Stimulated activated naive CD8-positive, alpha-beta T cell treated with anti-CD3 and anti-CD28 coated beads, Interleukin-15, amount 100 ng/mL, for 72 hours (primary cell): ENCODE measurements at regions not wholly inside any gene's neighbourhood (a gene's known extent, or its start where the extent isn't known, plus 50 kb on each side); places are given as distances from the start of the nearest gene placed in this dataset.
"Not testable (repeated sequence)": the region's sequence is repeated elsewhere in the genome, so short reads cannot be mapped to it uniquely, and the experiment has no call there.

Source experiments
- ATAC-seq: fragments of 150-1000 bp; cut with Tn5 transposase; 2 replicates; pipeline ENCODE4 v1.10.0; 2021; ENCODE audit warnings: mild to moderate bottlenecking, moderate library complexity
- DNase-seq, 2 donors: peaks; one replicate each; pipeline ENCODE4 v3.0.0; 2021 to 2022
- H3K27ac Mint-ChIP-seq, 2 donors: one replicate each; pipeline ENCODE4 v1.8.0; 2022; ENCODE audit warnings: mild to moderate bottlenecking in 2 of 2, mixed read lengths in 2 of 2, moderate library complexity in 2 of 2
- H3K27me3 Mint-ChIP-seq: one replicate; pipeline ENCODE4 v1.8.0; 2022; ENCODE audit warnings: mixed read lengths
- H3K4me1 Mint-ChIP-seq: one replicate; pipeline ENCODE4 v1.8.0; 2022; ENCODE audit warnings: mild to moderate bottlenecking, mixed read lengths
- H3K4me3 Mint-ChIP-seq, 2 donors: one replicate each; pipeline ENCODE4 v1.8.0; 2022; ENCODE audit warnings: mild to moderate bottlenecking in 2 of 2, mixed read lengths in 2 of 2, moderate library complexity in 1 of 2
- H3K9me3 Mint-ChIP-seq, 2 donors: one replicate each; pipeline ENCODE4 v1.8.0; 2022; ENCODE audit warnings: mixed read lengths in 2 of 2

DNA sequence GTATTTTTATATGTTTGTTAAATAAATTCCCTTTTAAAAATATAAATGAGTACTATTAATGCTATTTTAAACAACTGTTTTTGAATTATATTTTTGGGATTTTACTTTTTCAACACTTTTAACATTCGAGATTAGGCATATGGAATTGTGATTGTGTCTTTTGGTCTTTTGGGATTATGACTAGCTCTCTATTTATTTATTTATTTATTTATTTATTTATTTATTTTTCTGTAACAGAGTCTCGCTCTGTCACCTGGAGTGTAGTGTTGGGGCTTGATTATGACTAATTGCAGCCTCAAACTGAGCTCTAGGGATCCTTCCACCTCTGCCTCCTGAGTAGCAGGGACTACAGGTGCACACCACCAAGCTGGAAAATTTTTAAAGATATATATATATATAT is 1101.6 kb downstream of the FAM133A start:
- no peak for ATAC-seq
- Mint-ChIP-seq H3K9me3 (no peaks in the 10 kb centered on the region), H3K4me3 (no peak overlapping the region), H3K27me3 (no peaks in the 10 kb centered on the region), H3K27ac (no peak overlapping the region), H3K4me1 (no peaks in the 10 kb centered on the region)
- DNase-seq, result no peak

DNA sequence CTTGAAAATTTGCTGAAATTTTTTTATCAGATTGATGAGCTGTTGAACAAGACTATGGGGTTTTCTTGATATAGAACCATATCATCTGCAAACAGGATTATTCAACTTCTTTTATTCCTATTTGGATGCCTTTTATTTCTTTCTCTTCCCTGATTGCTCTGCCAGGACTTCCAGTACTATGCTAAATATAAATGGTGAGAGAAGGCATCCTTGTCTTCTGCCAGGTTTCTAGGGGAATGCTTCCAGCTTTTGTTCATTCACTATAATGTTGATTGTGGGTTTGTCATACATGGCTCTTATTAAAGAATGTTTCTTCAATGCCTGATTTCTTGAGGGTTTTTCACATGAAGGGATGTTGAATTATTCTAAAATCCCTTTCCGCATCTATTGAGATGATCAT is 1139.5 kb downstream of the FAM133A start:
- H3K27me3 Mint-ChIP-seq, result no peaks in the 10 kb centered on the region
- DNase-seq (no peak), ATAC-seq (no peak)
- H3K4me3 Mint-ChIP-seq, result no peak overlapping the region
- no peaks in the 10 kb centered on the region for H3K4me1 Mint-ChIP-seq
- H3K27ac Mint-ChIP-seq, result no peak overlapping the region
- H3K9me3 Mint-ChIP-seq, result peaks cover 0 to 12% of the 10 kb centered on the region in 2 donors

DNA sequence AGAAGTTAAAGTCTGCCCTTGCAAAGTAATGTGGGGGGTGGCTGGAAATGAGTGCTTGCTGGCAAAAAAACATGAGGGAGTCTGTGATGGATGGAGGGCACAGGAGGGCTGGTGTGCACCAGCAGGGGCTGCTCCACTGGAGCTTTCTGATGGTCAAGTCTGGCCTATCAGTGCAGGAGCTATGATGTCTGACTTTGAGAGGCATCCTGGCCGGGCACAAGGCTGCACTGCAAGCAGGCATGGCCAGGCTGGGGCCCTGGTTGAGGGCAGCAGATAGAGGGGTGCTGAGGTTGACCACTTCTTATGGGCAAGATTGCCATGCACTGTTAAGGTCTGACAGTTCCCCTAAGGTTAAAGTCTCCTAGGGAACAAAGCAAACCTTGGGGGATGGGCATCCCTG is 1140.2 kb downstream of the FAM133A start:
- no peak for DNase-seq
- Mint-ChIP-seq H3K27me3 (no peaks in the 10 kb centered on the region), H3K27ac (no peak overlapping the region), H3K9me3 (peaks cover 0 to 12% of the 10 kb centered on the region in 2 donors), H3K4me3 (no peak overlapping the region), H3K4me1 (no peaks in the 10 kb centered on the region)
- no peak for ATAC-seq

DNA sequence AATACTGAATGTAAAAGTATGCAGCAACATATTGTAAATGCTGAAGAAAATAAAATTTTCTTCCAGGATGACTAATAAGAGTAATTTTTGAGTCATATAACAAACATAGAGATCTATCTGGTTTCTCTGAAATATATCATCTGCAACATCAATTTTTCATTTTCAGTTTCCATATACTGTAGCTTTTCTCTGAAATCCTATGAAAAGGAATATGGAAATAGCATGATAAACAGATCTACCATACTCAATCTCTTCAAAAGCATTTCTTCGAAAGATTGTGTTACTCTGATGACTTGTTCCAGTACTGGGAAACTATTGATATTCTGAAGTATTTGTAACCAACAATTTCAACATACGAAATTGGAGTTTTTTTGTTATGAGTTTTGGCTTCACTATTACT is 1156.7 kb downstream of the FAM133A start:
- H3K27ac Mint-ChIP-seq, result no peak overlapping the region
- DNase-seq, result no peak

DNA sequence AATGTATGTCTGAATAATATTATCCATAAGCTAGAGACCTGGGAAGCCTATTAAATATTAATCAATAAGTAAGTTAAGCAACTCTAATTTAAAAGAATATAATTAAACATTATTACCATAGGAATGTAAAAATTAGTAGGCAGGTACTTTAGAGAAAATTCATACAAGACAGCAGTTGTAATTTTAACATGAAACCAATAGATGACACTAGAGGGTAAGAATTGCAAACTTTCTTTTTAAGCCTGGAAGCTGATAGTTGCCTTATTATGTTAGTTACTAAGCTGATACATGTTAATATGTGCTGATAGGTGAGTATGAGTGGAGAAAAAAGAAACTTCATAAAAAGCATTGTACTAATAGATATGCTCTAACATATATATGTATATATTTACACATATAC is 1157.4 kb downstream of the FAM133A start:
- H3K27ac Mint-ChIP-seq, result no peak overlapping the region
- H3K4me3 Mint-ChIP-seq, result no peak overlapping the region
- H3K27me3 Mint-ChIP-seq, result no peaks in the 10 kb centered on the region
- no peak for DNase-seq
- no peaks in the 10 kb centered on the region for H3K9me3 Mint-ChIP-seq
- ATAC-seq, result no peak
- no peaks in the 10 kb centered on the region for H3K4me1 Mint-ChIP-seq

More for the DNA sequence above, 1156.7 kb downstream of the FAM133A start:
- Mint-ChIP-seq H3K9me3 (no peaks in the 10 kb centered on the region), H3K4me3 (no peak overlapping the region), H3K27me3 (no peaks in the 10 kb centered on the region), H3K4me1 (no peaks in the 10 kb centered on the region)
- ATAC-seq, result no peak

DNA sequence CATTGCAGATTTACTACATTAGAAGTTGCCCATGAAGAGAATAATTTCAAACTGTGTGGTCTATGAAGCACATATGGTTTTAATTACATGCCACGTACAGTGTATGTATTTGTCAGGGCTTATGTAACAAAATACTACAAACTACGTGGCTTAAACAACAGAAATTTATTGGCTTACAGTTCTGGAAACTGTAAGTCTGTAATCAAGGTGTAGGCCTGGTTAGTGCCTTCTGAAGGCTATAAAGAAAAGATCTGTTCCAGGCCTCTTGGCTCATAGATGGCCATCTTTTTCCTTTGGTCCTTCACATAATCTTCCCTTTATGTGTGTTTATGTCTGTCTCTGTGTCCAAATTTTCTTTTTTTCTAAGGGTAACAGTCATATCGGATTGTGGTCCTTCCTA is 1160.2 kb downstream of the FAM133A start:
- Mint-ChIP-seq H3K27ac (no peak overlapping the region), H3K4me3 (no peak overlapping the region), H3K4me1 (no peaks in the 10 kb centered on the region), H3K9me3 (peaks cover 0 to 4% of the 10 kb centered on the region in 2 donors), H3K27me3 (no peaks in the 10 kb centered on the region)
- ATAC-seq (no peak), DNase-seq (no peak)

DNA sequence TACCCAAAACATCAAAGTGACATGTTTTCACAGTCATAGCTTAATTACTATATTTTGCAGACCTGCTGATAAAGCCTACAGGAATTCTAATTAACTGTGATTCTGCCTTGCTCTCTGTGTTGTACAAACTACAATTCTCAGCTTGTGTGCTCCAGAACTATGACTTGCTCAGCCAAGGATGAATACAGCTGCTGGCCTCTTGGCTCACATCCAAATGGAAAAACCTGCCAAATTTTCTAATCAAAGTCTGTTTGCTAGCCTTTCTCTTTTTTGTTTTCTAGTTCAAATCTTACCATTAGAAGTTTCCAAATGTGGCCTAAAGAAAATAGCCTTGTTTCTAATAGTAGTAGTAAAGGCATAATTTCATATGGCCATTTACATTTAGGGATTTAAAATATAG is 1176.8 kb downstream of the FAM133A start:
- Mint-ChIP-seq H3K4me3 (no peak overlapping the region), H3K9me3 (no peaks in the 10 kb centered on the region), H3K27me3 (no peaks in the 10 kb centered on the region), H3K4me1 (no peaks in the 10 kb centered on the region), H3K27ac (no peak overlapping the region)
- no peak for DNase-seq
- no peak for ATAC-seq

DNA sequence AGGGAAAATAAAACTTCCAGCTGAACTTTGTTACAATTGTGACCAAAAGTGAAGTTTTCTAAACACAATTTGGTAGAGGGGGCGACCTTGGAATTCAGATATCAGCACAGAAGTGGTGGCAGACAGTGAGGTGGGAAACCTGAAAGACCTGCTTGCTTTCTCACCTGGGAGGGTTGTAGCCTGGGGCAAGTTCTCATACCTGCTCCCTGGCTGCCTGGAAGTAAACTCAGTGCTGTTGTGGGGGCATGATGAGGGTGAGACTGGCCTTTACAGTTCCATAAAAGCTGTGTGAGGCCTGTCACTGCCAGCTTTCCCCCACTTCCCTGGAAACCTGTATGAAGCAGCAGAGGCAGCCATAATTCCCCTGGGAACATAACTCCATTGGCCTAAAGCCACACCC is 1180.2 kb downstream of the FAM133A start:
- H3K9me3 Mint-ChIP-seq, result no peaks in the 10 kb centered on the region
- no peaks in the 10 kb centered on the region for H3K27me3 Mint-ChIP-seq
- no peak overlapping the region for H3K4me3 Mint-ChIP-seq
- ATAC-seq, result no peak
- H3K4me1 Mint-ChIP-seq, result no peaks in the 10 kb centered on the region
- H3K27ac Mint-ChIP-seq, result no peak overlapping the region
- DNase-seq, result no peak

DNA sequence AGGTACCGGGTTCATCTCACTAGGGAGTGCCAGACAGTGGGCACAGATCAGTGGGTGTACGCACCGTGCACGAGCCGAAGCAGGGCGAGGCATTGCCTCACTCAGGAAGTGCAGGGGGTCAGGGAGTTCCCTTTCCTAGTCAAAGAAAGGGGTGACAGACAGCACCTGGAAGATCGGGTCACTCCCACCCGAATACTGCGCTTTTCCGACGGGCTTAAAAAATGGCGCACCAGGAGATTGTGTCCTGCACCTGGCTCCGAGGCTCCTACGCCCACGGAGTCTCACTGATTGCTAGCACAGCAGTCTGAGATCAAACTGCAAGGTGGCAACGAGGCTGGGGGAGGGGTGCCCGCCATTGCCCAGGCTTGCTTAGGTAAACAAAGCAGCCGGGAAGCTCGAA is 1188.5 kb downstream of the FAM133A start:
- not testable (repeated sequence) for ATAC-seq, H3K4me1 Mint-ChIP-seq, H3K4me3 Mint-ChIP-seq, H3K9me3 Mint-ChIP-seq, H3K27me3 Mint-ChIP-seq, DNase-seq, H3K27ac Mint-ChIP-seq

DNA sequence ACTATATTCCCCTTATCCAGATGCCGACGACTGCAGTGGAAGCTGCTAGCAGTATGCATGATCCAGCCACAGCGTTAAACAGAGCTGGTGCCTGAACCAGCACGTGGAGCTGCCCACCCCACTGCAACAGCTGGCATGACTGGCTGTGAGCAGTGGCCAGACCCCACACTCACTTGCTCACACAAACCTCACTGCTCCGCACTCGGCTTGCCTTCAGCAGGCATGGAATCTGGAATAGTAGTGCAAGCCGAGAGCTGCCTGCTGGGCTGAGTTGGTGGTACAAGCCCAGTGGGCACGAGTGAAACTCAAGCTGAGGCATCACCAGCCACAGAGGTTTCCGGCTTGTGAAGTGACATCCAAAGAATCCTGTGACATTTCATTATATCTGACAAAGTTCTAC is 1197.6 kb downstream of the FAM133A start:
- Mint-ChIP-seq H3K27me3 (no peaks in the 10 kb centered on the region), H3K4me3 (no peak overlapping the region), H3K27ac (no peak overlapping the region), H3K4me1 (no peaks in the 10 kb centered on the region), H3K9me3 (peaks cover 0 to 10% of the 10 kb centered on the region in 2 donors)
- DNase-seq (no peak), ATAC-seq (no peak)

DNA sequence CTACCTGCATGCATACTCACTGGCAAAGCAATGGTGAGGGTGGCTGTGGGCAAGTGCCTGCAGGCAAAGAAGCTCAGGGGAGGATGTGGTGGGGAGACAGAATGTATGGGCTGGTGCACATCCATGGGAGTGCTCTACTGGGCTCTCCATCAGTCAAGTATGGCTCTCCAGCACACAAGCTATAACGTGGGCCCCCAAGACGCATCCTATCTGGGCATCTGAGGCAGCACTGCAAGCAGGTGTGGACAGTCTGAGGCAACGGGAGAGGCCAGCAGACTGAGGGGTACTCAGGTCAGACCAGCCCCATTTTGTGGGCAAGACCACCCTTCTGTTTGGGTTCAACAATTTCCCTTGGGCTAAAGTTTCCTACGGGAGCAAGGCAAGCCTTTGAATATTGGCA is 1227.8 kb downstream of the FAM133A start:
- ATAC-seq, result no peak
- no peaks in the 10 kb centered on the region for H3K9me3 Mint-ChIP-seq
- H3K4me3 Mint-ChIP-seq, result no peak overlapping the region
- H3K27ac Mint-ChIP-seq, result no peak overlapping the region
- no peaks in the 10 kb centered on the region for H3K27me3 Mint-ChIP-seq
- no peak for DNase-seq
- no peaks in the 10 kb centered on the region for H3K4me1 Mint-ChIP-seq

DNA sequence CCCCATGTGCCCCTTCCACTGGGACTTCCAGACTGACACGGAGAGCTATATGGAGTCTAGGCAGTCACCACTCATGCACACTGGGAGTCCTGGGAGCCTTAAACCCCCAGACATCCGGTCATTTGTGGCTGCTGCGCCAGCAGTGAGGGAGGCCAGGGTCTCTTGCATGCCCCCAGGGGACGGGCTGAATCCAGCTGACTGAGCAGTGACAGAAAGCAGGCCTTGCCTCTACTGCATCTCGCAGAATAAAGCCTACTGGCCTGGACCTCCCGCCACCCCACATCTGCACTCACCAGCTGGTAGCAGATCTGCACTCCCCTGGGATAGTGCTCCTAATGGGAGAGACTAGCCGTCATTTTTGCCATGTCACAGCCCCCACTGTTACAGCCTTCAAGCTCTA is 1234.2 kb downstream of the FAM133A start:
- no peak overlapping the region for H3K27ac Mint-ChIP-seq
- no peaks in the 10 kb centered on the region for H3K9me3 Mint-ChIP-seq
- H3K4me1 Mint-ChIP-seq, result no peaks in the 10 kb centered on the region
- no peak overlapping the region for H3K4me3 Mint-ChIP-seq
- no peaks in the 10 kb centered on the region for H3K27me3 Mint-ChIP-seq
- DNase-seq (no peak), ATAC-seq (no peak)

DNA sequence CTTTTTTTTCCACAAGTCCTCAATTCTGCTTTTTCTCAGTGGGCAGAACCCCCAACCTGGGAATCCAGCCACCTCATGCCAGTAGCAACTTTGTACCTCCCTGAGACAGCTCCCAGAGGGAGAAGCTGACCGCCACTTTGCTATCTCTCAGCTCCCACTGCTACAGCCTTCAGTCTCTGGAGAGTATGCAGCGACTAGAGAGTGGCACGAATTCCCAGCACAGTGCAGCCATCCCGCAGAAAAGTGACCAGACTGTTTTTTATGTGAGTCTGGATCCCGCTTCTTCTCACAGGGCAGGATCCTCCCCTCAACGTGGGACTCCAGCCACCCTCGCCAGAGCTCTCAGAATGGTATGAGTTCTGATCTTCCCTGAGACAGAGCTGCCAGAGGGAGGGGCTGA is 1234.6 kb downstream of the FAM133A start:
- Mint-ChIP-seq H3K27ac (no peak overlapping the region), H3K27me3 (no peaks in the 10 kb centered on the region)
- DNase-seq, result no peak

DNA sequence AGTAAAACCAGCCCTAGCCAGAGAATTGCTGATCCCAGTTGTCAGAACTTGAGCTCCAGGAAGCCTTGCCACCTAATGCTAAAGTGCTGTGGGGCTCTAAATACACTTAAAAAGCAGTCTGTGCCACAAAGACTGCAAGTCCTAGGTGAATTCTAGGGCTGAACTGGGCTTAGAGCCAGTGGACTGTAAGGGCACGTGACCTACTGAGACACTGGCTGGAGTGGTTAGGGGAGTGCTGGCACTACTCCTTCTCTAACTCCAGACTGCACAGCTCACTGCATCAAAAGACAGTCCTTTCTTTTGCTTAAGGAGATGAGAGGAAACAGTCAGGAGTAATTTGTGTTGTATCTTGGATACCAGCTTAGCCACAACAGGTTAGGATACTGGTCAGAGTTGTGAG is 1240.2 kb downstream of the FAM133A start:
- H3K4me3 Mint-ChIP-seq, result no peak overlapping the region
- H3K4me1 Mint-ChIP-seq, result no peaks in the 10 kb centered on the region
- DNase-seq (no peak), ATAC-seq (no peak)
- no peaks in the 10 kb centered on the region for H3K9me3 Mint-ChIP-seq
- H3K27me3 Mint-ChIP-seq, result no peaks in the 10 kb centered on the region
- H3K27ac Mint-ChIP-seq, result no peak overlapping the region

More for the DNA sequence above, 1234.6 kb downstream of the FAM133A start:
- Mint-ChIP-seq H3K9me3 (no peaks in the 10 kb centered on the region), H3K4me3 (no peak overlapping the region), H3K4me1 (no peaks in the 10 kb centered on the region)
- no peak for ATAC-seq

DNA sequence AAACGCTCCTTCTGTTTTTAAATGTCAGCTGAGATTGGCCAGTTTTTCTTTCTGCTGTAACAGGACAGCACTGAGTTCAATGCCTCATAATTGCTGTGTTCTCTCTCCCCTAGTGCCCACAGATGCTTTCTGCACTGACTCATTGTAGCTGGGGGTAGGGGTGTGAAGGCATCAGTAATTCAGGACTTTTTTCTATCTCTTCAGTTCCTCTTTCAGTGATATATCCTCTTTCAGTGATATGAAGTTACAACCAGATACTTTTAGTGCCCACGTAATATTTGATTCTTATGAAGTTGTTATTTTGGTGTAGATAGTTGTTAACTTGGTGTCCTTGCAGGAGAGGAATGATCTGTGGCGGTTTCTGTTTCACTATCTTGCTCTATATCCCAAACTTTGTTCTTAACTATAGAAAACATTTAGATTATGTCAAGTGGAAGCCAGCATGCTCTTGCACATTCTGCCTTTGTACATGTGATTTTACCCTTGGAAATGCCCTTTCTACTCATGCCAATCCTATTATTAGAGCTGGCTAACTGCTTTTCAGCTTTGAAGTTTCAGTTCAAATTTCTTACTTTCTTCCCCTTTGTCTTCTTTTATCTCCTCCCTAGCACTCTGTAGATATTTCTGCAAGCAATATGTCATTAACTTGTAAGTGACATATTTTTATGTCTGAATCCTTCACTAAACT is 1258.4 kb downstream of the FAM133A start:
- Mint-ChIP-seq H3K9me3 (no peaks in the 10 kb centered on the region), H3K4me1 (no peaks in the 10 kb centered on the region), H3K27ac (no peak overlapping the region), H3K27me3 (no peaks in the 10 kb centered on the region), H3K4me3 (no peak overlapping the region)
- ATAC-seq (no peak), DNase-seq (no peak)

DNA sequence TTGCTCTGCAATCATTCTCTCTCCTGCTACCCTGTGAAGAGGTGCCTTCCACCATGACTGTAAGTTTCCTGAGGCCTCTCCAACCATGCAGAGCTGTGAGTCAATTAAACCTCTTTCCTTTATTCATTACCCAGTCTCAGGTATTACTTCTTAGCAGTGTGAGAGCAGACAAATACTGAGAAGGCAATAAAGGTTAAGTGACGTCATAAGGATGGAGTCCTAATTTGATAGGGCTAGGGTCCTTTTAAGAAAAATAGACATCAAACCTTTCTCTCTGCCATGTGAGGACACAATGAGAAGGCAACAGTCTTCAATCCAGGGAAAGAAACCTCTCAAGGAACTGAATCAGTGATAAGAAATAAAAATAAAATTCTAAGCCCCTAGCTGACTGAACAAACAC is 1262.7 kb downstream of the FAM133A start:
- Mint-ChIP-seq H3K4me1 (no peaks in the 10 kb centered on the region), H3K27ac (no peak overlapping the region), H3K27me3 (no peaks in the 10 kb centered on the region), H3K9me3 (no peaks in the 10 kb centered on the region), H3K4me3 (no peak overlapping the region)
- ATAC-seq (no peak), DNase-seq (no peak)

DNA sequence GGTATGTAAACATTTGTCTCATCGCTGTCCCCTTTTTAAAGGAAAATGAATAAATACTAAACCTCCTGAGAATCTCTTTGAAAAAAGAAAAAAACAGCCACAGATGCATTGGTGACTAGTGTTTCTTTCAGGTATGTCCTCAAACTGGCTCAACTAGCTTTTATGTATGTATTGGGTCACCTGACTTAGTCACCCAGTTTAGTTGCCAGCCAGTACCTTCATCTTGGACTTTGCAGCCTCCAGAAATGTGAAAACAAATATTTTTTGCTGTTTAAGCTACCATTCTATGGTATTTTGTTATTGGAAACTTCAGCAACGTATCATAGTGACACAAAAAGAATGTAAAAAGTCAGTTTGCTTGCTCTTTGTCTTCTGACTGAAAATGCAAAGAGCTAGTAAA is 1263.5 kb downstream of the FAM133A start:
- H3K27ac Mint-ChIP-seq, result no peak overlapping the region
- H3K27me3 Mint-ChIP-seq, result no peaks in the 10 kb centered on the region
- no peak for DNase-seq
- H3K4me3 Mint-ChIP-seq, result no peak overlapping the region
- ATAC-seq, result no peak
- H3K4me1 Mint-ChIP-seq, result no peaks in the 10 kb centered on the region
- no peaks in the 10 kb centered on the region for H3K9me3 Mint-ChIP-seq
